Activated CD8-positive, alpha-beta memory T cell treated with anti-CD3 and anti-CD28 coated beads, Interleukin-2, amount 50 U/mL, for 24 hours (primary cell): ENCODE measurements at regions not wholly inside any gene's neighbourhood (a gene's known extent, or its start where the extent isn't known, plus 50 kb on each side); places are given as distances from the start of the nearest gene placed in this dataset.

ENCODE experiments used
- DNase-seq: peaks from one replicate; pipeline ENCODE4 v3.0.0-alpha.2; 2020; ENCODE audit errors: extremely low read depth

DNA sequence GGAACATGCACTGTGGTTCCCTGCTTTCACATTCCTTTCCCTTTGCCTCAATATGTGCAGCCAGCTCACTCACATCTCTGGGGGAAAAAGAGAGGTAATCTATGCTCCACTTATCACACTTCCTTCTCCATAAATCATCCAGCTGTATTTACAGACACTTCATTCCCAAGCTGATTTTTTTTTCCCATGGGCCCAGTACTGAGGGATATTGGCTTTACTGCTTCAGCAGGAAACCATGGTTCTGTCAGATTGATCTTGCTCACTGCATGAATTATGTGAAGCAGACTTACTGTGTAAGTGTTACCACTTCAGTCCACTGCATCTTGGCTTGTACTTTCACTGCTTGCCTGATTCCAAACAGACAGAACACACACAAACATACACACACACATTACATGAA is 555.6 kb downstream of the CCER1 start:
- DNase-seq = no peak

DNA sequence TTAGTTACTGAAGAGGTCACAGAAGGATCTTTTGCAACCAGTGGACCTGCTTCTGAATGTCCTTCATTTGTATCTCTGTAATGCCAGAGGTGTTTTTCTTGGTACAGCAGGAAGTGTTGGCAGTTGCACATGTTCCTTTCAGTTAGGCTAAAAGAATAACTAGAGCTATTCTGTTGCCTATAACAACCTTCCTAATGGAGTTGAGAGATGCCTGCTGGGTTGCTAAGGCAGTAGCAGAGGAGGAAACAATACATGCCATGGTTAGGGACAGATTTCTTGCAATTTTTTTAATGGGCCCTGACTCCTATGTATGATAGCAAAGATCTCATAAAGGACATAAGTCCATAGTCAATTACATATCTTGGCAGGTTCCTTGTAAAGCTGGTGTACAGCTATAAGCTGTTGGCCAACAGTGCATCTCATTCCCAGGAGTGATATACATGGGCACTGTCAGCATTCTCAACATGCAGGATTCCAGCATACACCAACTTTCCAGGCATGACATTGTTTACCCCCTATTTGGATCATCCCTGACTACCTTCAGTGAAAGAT is 556.6 kb downstream of the CCER1 start:
- DNase-seq = no peak

DNA sequence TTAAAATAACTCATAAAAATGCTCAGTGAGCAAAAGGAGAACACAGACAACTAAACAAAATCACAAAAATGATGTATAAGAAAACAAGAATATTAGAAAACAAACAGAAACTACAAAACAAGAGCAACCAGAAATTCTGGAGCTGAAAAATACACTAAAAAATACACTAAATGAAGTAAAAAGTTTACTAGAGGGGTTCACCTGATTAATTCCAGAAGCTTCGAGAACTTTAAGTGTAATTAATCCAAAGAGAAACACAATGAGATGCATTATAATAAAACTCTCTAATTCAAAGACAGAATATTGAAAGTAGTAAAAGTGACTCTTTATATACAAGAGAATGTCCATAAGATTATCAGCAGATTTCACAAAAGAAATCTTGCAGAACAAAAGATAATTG is 558.4 kb downstream of the CCER1 start:
- DNase-seq = no peak

DNA sequence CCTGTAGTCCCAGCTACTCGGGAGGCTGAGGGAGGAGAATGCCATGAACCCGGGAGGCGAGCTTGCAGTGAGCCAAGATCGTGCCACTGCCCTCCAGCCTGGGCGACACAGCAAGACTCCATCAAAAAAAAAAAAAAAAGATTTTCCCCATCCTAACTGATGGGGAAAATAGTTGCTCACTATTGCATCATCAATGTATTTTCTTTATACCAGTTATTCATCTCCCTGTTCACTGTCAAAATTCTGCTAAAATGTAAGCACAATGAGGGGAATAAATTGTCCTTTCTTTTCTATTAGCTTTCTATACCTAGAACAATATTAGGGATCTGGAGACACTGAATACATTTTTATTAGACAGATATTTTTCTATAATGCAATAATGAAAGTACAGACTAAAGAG is 561.3 kb downstream of the CCER1 start:
- DNase-seq = no peak

DNA sequence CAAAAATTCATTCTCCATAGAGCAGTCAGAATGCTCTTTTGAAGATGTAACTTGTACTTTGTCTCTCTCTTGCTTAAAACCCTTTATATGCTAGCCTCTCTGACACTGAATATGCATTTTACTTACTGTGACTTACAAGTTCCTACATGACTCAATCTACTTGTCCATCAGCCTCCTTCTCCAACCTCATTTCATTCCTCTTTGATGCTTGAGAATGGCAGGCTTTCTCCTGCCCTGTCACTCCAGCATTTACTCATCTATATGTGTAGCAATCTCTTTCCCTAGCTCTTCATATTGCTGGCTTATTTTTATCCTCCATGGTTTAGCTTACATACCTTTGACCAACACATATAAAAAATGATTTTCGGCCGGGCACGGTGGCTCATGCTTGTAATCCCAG is 561.9 kb downstream of the CCER1 start:
- no peak for DNase-seq

DNA sequence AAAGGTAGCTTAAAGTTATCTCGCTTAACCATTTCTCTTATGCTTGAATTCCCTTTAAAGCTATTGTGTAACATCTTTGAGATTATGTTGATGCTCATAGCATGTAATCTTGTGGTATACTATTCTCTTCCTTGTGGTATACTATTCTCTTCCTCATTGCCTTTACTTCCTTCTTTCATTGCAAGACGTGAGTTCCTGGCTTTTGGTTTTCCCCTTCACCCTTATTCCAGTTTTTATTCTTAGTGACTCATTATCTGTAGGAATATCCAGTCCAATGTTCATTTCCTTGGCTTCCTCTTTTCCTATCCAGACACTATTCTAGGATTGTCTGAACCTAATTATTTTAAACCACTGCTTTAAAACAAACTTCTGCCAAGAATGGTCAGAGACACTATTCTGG is 564.0 kb downstream of the CCER1 start:
- DNase-seq = no peak

DNA sequence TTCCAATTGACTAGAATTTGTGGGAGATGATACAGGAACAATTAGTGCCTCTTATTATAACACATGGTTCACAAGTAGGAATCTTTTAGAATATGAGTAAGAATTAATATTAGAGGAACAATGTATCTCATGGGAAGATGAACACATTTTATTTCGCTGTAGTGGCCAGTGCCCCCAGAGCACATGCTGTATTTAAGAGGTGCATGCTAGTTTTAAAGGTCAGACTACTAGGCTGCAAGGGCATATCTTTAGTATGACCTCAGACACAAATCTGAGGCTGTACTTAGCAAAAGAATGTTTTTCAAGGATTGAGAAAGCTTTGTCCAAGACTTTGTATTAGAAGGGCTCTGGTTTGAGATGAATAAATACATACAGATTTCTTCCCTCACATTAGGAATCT is 586.9 kb downstream of the CCER1 start:
- DNase-seq = no peak

DNA sequence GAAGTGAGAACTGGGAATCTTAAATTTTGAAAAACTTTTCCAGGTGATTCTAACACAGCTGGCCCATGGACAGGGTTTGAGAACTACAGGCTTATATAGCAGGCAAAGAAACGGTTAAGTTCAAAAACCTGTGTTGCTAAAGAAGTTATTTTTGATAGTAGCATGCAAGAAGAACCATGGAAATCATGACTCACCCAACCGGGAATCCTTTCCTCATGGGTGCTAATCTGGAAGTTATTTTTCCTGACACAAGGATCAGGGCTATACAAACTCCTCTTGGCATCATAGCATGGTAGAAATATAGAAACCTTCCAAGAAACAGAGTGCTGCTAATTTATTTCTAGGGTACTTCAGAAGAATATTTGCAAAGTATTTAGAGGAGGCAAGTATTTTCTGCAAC is 588.7 kb downstream of the CCER1 start:
- DNase-seq = no peak

DNA sequence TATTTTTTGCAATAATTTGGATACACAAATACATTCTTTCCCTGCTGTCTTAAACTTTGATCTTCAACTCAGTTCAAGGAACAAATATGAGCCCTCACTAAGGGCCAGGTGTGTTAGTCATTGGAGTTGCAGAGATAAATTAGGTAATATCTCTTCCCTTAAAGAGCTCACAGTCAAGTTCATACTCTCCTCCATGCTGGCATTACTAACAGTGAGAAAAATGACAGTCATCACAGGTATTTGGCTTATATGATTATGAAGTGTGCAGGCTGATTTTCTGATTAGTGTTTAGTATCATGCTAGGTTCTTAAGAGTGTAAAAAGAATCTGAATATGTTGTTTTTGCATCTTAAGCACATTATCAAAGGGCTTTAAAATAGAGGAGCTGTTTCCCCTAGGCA is 594.7 kb downstream of the CCER1 start:
- DNase-seq = no peak

DNA sequence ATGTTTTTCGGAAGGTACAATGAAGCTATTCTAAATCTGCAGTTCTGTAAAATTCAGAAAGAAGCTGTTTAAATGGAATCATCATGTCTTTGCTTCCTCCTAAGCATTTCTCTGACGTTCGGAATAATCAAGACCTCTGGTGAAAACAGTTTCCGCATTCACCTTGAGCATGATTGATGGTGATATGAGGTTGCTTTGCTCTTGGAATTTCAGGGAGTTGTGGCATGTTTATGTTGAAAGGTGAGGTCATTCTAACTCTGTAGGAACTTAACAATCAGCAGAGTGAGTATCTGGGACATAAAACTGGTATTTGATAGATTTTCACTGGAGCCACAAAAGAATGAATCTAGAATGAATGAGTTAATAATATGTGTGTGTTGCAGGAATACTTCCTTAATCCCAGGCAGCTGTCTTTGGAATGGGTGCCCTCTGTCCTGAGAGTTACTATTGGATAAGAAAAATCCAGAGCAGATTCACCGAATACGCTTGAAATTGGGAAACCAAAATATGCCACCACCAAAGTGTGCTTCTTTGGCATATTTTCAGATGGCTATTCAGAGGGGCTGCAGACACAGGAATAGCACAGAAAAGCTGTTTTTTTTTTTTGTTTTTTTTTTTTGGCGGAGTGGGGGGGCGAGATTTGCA is 599.1 kb downstream of the CCER1 start:
- DNase-seq = no peak

DNA sequence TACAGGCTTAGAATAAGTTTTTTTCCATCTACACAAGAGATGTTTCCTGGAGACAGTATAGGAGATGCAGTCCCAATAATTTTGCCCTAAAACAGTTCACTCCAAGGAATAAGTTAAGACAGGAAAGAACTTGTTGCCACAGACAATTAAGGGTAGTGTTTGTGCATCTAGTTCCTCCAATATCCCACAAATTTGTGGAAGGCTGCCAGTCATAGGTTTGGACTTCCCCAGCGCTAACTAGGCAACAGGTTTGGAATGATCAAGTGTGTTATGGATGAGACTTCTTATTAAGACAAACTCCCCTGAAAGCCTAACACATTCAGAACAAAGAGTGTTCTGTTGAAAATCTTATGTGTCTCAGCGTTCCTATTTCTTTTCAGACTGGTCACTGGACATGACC is 611.0 kb downstream of the CCER1 start:
- DNase-seq = no peak

DNA sequence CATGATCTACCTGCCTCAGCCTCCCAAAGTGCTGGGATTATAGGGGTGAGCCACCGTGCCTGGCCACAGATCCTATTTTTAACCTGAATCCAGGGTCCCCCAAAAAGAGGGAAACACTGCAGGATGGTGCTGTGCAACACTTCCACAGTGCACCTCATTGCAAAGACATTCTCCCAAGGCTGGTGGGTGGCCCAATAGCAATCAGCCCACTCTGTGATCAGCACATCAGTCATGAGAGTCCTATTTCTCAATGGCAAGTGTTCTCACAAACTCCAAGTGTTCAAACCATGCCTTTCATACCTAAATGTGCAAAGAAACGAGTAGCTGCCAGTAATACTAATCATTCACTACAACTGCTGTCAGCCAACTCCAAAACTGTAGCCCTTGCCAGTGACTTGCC is 612.9 kb downstream of the CCER1 start:
- DNase-seq = no peak

DNA sequence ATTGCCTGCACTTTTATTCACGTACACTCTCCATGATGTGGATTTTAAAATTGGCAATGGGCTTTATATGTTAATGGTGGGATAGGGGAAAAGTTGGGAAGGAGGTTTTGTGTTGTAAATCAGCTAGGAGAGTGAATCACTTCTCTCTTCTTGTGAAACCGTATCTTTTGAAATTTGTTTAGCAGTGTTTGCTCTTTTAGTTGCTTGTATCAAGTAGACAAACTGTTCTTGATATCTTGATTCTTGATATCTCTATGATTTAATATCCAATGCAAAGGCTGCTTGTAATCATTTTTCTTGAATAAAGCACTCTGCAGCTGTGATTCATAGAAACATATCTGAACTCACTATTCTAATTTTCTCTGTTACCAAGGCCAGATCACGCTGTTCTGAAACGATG is 615.1 kb downstream of the CCER1 start:
- no peak for DNase-seq

DNA sequence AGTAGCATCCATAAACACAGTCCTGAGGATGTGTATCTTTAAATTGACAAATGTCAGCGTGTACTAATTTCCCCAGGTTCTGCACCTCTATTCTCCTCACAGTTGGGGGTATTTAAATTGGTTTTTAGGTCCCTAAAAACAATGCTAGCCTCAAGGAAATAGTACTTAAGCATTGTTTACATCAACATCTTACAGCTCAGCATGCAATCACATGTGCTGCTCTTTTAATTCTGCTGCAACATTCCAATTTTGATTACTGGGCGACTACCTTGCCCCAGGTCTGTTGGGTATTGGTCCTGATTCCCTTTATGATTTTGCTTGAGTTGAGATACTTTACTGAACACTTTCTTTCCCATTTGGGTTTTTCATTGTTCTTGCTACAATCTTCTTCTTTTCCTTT is 616.6 kb downstream of the CCER1 start:
- DNase-seq = no peak

DNA sequence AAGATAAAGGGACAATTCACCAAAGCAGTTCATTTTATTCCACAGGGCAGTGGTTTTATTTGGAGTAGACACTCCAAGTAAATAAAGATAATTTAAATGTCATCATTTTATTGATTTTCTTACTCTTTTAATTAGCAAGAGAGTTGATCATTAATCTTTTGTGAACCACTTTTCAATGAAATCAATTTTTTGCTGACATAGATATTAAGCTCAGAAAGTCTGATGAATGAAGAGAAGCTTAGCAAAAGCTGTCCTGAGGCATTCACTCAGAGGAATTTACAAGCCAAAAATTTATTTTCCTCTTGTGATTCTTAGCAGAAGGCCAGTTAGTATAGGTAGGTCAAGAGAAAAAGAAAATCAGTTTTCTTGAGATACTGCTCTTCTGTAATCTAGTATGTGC is 618.0 kb downstream of the CCER1 start:
- no peak for DNase-seq

DNA sequence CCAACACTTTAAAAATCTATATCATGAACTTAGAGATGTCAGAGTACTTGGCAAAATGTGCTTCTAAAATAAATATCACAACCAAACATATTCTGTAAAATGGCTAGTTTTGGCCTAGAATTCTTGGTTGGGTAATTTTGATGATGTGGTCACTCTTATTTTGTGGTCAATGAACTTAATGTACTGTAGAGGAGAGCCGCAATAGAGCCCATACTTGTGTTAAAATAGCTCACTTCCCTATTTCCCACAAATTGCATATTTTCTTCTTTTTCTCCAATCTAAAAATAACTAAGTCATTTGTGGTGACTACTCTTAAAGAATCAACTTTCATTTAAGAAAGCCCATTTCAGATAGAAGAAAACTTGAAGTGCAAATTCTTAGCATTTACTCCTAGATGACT is 619.4 kb downstream of the CCER1 start:
- no peak for DNase-seq

DNA sequence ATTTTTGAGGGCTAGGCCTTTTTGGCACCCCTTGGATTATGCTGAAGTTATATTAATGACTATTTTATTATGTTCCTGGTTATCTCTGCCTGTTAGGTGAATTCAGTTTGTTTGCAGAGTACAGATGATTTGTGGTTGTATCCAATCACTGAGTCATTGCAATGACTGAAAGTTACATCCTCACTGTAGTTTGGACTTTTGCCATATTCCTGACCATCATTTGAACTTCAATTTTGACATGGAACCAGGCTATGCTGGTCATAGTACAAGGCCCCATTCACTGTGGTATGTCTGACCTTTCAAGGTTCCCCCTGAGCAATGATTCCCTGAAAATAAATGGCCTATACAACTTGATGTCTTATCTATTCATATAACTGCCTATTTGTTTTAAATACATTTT is 621.0 kb downstream of the CCER1 start:
- no peak for DNase-seq

DNA sequence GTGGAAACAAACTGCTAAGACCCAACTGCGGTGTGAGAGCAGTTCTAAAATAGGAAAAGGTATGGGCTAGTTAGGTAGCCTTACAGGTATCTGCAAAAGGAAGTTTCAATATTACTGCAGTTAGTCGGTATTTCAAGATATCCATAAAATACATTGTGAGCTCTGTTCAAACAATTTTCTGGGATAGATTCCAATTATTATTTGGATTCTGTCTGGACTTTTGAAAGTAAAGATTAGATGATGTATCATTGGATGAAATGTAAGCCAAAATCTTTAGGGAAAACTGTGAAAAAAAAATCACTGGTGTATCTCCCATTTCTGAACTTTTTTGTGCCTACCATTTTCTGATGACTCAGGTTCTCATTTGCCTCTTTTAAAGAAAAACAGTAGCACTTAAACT is 621.6 kb downstream of the CCER1 start:
- DNase-seq = no peak

DNA sequence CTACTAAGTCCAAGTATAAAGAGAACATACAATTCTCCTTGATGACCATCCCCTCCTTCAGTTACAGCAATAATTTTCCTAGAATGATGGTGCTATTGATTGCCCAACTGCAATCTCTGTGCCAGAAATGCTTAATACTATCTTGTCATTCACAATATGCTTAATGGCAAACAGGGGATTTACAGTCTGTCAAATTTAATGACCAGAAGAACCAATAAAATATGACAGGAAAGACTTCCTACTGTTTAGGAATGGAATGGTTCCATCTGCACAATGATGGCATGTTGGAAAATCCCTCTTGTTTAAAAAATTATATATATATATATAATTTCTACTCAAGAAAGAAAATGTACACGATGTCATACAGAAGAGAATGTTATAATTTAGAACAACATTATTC is 623.2 kb downstream of the CCER1 start:
- DNase-seq = no peak

DNA sequence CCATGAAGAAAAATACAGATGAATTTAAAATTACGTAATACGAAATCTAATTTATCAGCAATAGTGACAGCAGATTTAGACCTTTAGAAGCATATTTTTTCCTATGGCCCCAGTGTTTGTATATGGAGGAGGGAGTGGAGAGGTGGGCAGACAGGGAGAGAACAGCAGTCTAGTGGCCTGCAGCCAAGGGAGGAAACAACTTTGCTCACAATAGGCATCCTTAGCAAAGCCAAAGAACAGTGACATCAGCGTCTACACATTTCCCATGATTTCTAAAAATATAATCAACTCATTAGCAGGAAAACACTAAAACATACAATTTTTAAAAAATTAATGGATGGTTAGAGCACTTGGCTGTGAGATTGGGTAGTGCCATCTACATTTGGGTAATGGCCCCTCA is 622.6 kb upstream of the ATP2B1 start:
- DNase-seq = no peak

DNA sequence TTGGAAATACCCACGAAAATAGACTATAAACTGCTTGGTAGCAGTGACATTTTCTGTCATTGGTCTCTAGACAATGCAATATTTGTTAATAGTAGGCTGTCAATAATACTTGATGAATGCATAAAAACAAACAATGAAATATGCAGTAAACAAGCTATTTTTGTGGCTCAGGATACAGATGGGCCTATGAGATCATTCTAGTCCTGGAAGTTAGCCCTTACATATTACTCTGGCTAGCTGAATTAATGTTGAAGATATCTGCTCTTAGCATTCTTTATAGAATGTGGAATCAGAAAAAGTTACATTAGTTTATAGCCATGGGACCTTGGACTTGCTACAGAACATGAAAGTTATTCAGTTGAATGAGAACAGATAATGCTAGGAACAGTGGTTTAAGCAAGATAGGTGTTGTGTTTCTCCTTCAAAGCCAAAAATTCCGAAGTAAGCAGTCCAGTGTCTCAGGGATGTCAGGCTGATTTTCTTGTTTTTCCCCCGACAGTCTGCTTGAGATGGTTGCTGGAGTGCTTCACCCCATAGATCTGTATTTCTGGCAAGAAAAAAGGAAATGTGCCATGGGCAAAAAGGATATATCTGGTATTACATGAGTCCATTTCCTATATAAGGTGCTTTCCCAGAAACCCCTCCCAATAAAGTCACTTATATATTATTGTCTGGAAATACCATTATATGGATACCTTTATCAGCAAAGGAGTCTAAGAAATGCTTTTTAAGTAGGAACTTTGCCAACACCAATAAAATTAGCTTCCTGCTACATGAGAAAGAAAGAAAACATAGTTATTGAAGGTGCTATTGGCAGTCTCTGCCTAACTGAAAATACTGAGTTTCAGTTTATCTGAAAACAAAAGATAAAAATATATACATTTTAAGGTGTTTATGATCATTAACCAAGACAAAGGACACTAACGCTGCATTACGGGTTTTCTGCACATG is 619.4 kb upstream of the ATP2B1 start:
- no peak for DNase-seq

DNA sequence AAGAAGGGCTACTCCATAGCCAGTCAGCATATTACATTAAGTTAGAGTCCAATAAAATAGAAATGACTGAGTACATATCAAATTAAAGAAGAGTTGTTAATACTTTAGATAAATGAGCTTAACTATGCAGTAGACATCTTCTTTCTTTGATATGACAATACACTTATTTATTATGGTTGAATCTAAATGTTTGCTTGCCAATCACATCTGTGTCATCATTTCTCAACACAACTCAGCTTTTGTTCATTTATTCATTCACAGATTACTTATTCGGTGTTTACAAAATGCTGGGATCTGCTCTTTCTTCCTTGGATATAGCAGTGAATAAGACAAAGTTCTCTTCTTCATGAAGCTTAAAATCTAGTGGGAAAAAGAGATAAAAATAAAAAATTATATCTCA is 614.6 kb upstream of the ATP2B1 start:
- DNase-seq = no peak

DNA sequence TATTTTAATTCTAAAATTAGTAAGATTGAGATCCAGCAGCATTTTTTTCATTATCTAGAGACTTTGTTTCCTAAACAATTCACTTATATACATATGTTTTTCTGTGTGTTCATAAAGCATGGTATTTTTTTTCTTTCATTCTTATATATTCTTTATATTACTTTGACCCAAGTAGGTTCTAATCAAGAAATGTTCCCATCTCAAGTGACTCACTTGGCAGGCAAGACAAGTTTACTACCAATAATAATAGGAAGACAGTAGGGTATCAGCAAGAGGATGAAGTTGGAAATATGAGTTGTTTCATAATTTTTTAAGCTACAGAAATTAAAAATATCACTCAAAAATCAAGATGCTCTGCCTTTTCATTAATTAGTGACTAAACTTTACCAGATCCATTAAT is 613.4 kb upstream of the ATP2B1 start:
- no peak for DNase-seq
